GM18517 (cell line): ENCODE measurements at regions not wholly inside any gene's neighbourhood (a gene's known extent, or its start where the extent isn't known, plus 50 kb on each side); places are given as distances from the start of the nearest gene placed in this dataset.

Source experiments
- ATAC-seq: cut with Tn5 transposase; IDR thresholded peaks from one replicate; pipeline ENCODE4 v1.9.1; 2021; ENCODE audit warnings: mild to moderate bottlenecking, moderate library complexity; ENCODE audit not compliant: unreplicated experiment

DNA sequence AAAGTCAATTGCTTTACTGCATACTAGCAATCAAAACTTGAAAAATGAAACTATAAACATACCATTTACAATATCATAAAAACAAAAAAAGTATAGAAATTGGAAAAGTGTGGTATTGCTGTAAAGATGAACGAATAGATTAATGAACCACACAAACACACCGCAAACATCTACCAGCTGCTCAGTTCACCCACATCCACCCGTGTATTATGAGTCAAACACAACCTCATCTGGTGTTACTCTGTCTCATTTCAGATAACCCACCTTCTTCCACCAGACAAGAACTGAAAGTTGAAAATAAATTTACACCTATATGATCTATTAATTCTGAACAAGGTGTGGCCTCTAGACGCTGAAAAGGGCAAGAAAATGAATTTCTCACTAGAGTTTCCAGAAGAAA, 53.3 kb downstream of the BLID start:
- ATAC-seq = no peak

DNA sequence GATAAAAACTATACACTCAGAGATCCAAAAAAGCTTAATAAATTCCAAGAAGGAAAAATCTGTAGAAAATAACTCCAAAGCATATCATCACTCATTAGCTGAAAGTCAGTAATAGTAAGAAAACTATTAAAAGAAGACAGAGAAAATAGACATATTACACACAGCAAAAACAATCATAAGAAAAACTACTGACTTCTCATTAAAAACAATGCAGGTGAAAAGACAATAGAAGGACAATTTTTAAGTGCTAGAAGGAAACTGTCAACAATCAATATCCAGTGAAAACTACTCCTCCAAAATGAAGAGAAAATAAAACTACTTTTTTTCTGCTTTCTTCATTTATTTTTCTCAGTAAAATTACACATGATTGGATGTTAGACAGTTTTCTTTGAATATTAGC, 56.5 kb downstream of the BLID start:
- no peak for ATAC-seq

DNA sequence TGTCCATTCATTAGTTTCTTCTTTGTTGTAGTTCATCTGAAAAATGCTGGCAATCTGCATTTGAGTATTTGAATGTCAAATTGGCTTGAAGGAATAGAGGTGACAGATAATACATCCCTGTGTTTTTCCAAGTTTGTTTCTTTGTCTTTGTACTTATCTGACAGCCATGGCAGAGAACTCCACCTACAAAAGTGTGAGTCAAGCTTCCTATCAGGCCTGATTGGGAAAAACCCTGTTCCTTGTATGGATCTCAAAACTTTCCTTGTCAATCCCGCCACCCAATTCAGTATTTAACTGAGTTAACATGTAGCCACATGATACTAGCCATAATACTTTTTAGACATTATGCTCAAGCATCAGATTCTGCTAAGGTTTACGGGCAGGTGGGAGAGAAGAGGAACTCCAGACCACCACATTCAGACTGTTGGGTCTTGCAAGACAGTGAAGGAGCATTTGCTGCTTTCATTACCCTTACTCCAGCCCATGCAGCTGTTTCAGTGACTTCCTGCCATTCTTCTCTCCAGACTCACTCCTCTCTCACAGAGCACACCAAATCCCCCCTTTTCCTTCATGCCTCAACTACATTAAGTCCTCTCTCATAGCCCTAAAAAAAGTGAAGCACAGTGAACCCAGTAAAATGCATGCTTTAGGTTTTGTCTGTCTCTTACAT, 65.9 kb downstream of the BLID start:
- ATAC-seq = no peak

GRCh38 chr11:122048401-122048800, 67.6 kb downstream of the BLID start:
- no peak for ATAC-seq

- no peak for ATAC-seq
Measured at GRCh38 chr11:122046846-122047245, 69.2 kb downstream of the BLID start.

- no peak for ATAC-seq
Measured at GRCh38 chr11:122046438-122046837, 69.6 kb downstream of the BLID start.

GRCh38 chr11:122045181-122045586, 70.8 kb downstream of the BLID start:
- no peak for ATAC-seq

DNA sequence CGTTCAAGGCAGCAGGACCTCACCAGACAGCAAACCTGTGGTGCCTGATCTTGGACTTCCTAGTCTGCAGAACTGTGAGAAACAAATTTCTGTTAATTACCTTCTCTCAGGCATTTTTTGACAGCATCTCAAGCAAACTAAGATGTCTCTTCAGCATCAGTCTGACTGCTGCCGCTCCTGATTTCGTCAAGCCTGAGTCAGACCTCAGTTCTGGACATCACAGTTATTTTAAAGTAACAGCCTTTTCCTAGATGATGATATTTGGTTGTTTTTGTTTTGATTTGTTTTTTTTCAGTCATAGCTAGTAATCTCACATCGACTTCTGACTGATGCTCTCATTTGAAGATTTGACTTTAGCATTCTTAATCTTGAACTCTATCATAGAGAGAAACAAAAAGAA, 71.9 kb downstream of the BLID start:
- ATAC-seq = no peak

DNA sequence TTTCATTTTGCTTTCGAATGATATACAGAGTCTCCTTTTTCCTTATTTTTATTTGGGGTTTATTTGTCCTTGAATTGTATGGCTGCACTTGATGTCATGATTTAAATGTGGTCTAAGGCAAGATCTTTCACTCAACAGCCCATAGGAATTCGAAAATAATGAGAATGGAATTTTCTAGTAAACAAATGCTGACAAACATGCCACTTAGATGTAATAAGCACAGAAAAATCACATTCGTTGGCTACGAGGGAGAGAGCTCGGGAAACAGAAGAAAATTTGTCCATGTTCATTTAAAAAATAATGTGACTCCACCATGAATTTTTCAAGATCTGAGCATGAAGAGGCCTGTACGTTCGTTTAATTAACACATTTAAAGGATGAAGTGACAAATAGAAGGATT, 73.0 kb downstream of the BLID start:
- no peak for ATAC-seq

- ATAC-seq = no peak
Measured at GRCh38 chr11:122040464-122040863, 75.6 kb downstream of the BLID start.

GRCh38 chr11:122038543-122038942, 77.5 kb downstream of the BLID start:
- ATAC-seq = no peak

DNA sequence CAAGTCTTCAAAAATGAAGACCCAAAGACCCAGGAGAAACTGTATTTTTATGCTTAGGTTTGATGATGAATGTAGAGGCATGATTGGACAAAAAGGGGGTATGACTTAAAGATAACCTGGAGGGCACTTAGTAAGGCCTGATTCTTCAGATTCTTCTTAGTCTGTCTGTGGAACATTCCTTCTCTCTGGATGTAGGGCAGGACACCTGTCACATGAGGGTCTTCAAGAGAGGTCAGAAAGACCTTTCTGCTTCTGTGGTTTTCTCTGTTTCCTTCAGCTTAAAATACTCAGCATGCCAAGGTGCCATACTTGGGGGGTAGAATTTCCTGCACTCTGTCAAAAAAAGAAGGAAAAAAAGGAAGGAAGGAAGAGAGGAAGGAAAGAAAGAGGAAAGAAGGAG, 78.1 kb downstream of the BLID start:
- no peak for ATAC-seq

DNA sequence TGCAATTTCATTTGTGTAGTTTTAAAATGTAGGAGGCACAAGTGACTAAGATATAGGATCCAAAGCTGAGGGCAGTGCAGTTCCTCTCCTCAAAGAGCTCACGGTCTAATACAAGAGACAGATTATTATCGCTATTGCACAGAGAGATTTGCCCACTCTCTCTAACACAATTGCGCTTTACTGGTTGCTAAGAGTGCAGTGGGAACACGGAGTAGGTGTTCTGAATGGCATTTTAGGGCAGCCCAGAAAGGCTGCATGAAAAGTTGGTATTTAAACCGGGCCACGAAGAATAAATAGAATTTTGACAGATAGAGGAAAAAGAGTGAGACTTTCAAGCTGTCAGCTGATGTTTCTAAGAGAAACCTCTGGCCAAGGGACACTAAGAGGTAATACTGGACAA, 79.5 kb downstream of the BLID start:
- no peak for ATAC-seq

DNA sequence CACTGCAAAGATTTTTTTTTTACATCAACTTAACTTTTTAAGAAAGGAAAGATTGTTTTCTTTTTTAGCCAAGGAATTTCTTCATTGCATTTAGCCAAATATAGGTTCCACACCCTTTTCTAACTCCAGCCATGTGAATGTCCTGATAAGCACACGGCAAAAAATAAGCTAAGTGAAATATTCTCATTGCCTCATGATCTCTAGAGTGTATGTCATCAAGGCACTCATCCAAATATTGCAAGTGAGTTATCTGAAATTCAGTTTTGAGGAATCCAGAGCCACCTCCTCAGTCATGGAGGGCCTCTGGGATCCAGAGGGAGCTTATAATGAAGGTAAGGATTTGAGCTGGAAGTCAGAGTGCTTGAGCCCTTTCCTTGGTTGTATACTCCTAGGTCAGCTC, 80.0 kb downstream of the BLID start:
- no peak for ATAC-seq

DNA sequence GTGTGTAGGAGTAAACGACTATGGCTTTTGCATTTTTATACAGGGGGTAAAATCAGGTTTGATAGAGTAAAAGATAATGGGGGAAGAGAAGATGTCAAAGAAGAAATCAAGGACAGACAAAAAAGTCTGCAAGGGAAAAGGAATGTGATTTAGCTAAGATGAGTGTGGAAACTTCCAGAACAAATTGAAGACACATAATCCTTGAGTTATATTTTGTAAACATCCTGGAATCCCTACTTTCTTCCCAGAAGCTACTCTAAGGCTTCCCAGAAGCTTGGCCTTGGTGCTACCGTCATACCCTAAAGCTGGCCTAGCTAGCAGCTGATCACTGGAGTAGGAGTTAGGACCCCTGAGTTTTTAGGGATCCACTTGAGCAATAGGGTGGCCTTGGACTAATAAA, 82.4 kb downstream of the BLID start:
- ATAC-seq = no peak

DNA sequence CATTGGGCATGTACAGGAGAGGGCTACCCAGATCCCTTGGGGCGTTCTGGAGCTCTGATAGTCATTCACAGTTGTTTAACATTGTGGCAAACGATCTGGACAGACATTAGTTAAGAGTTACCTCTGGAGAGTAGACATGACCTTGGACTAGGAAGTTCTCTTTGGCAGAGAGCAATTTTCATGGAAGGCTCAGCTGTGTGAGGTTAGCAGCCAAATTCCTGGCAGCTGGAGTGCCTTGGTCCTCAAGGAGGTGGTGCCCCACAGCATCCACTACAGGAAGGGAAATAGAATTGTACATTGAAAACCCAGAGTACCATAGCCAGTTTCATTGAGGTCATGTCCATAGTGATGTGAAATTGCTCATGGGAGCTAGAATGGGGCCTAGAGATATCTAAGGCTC, 82.8 kb downstream of the BLID start:
- ATAC-seq = no peak

GRCh38 chr11:122032317-122032716, 83.7 kb downstream of the BLID start:
- no peak for ATAC-seq

GRCh38 chr11:122031813-122032212, 84.2 kb downstream of the BLID start:
- no peak for ATAC-seq

- no peak for ATAC-seq
Measured at GRCh38 chr11:122030286-122030685, 85.7 kb downstream of the BLID start.

DNA sequence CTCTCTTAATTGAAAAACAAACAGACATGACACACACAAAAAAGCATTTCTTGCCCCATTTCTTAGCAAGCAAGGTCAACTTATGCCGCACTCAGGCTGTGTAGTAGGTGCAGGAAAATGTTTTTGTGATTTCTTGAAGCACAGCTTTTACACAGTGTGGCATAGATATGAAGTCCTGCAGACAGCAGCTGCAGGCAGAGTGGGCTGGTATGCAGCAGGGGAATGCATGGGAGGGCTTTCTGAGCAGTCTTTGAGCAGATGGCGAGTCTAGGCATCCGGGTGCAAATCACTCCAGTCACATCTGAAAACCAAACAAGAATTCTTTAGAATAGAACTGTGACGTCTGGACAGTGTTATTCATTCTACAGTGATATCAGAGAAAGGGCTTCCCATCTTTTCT, 87.5 kb downstream of the BLID start:
- no peak for ATAC-seq

DNA sequence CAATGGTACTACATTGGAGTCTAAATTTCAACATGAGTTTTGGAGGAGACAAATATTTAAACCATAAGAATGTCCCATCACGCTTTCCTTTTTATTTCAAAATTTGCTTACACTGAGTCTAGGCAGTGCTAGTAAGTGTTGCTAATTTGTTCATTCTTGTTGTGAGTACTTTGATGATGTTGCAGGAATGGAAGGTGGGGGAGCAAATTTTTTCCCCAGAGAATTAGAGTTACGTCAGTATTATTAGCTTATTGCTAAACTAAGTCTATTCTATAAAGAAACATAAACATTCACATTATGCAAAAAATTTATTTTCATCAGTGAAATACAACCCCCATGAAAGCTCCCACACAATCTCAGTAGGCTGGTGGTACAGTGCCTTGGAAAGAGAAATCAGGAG, 88.0 kb downstream of the BLID start:
- no peak for ATAC-seq

DNA sequence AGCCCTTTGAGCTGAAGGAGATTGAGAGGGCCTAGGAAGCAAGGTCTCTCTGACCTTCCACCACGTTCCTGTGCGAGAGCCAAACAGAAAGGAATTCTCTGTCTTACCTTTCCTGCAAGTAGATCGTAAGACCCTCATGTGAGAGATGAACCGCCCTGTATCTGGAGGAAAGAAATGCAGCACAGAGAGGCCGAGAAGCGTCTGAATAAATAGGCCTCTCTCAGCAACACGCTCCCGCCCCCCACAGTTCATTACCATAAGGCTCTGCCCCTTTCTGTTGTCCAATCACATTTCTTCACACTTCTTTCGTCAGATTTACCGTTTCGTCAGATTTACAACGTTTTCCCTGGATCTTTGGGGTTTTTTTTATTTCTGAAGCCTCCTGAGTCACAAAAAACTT, 90.3 kb downstream of the BLID start:
- no peak for ATAC-seq

DNA sequence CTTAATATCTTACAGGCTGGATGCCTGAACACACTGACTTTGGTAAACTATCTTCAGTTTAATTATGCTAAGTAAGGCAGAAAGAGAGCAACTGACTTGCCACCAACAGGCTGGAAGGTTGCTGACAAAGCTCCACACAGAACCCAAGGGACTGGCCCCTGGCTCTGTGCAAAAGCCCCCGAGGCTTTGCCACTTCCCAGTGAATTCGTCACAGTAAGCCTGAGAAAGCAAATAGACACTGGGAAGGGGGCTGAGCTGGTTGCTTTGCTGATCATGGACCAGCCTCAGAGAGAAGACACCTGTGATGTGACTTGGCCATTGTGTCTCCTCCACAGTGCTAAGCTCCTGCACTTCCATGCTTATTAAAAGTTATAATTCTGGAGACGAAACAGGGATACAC, 91.7 kb downstream of the BLID start:
- ATAC-seq = no peak
